Nephron progenitor cell (in vitro differentiated cells): ENCODE measurements at regions not wholly inside any gene's neighbourhood (a gene's known extent, or its start where the extent isn't known, plus 50 kb on each side); places are given as distances from the start of the nearest gene placed in this dataset.
"Not testable (repeated sequence)": the region's sequence is repeated elsewhere in the genome, so short reads cannot be mapped to it uniquely, and the experiment has no call there.

Experiments
- DNase-seq: peaks from one replicate; pipeline ENCODE4 v3.0.0; 2021
- H3K27ac Mint-ChIP-seq: 2 replicates; pipeline ENCODE4 v1.8.0; 2021; ENCODE audit warnings: mild to moderate bottlenecking, moderate library complexity, mixed read lengths
- H3K27me3 Mint-ChIP-seq: 2 replicates; pipeline ENCODE4 v1.8.0; 2021; ENCODE audit warnings: mild to moderate bottlenecking, low read depth, mixed read lengths; ENCODE audit not compliant: poor library complexity
- H3K36me3 Mint-ChIP-seq: 2 replicates; pipeline ENCODE4 v1.8.0; 2021; ENCODE audit warnings: low read depth, mixed read lengths
- H3K4me1 Mint-ChIP-seq: 2 replicates; pipeline ENCODE4 v1.8.0; 2021; ENCODE audit warnings: mixed read lengths
- H3K4me3 Mint-ChIP-seq: 2 replicates; pipeline ENCODE4 v1.8.0; 2021; ENCODE audit warnings: mild to moderate bottlenecking, moderate library complexity, mixed read lengths
- H3K9me3 Mint-ChIP-seq: 2 replicates; pipeline ENCODE4 v1.8.0; 2021; ENCODE audit warnings: mild to moderate bottlenecking, moderate library complexity, mixed read lengths
- CTCF ChIP-seq: fragments of 200-600 bp; sonication (generic); IDR thresholded peaks from 2 replicates; pipeline ENCODE4 v1.5.0; 2021; ENCODE audit warnings: antibody characterized with exemption

- TF ChIP-seq CTCF = no peak
- Mint-ChIP-seq H3K36me3 (no peaks in the 10 kb centered on the region), H3K4me1 (no peaks in the 10 kb centered on the region), H3K27me3 (no peaks in the 10 kb centered on the region), H3K27ac (no peak overlapping the region), H3K9me3 (peaks cover 18% of the 10 kb centered on the region), H3K4me3 (no peak overlapping the region)
- no peak for DNase-seq
These were observed 952.7 kb downstream of the TDRD15 start for GRCh38 chr2:22076454-22076853.

- no peak for TF ChIP-seq CTCF
- no peak overlapping the region for H3K4me3 Mint-ChIP-seq
- H3K9me3 Mint-ChIP-seq = peaks cover 2% of the 10 kb centered on the region
- DNase-seq = no peak
- H3K36me3 Mint-ChIP-seq = no peaks in the 10 kb centered on the region
- H3K27me3 Mint-ChIP-seq = no peaks in the 10 kb centered on the region
- no peaks in the 10 kb centered on the region for H3K4me1 Mint-ChIP-seq
- H3K27ac Mint-ChIP-seq = no peak overlapping the region
These were observed 954.9 kb downstream of the TDRD15 start for GRCh38 chr2:22078701-22079100.

- Mint-ChIP-seq H3K27ac (no peak overlapping the region), H3K36me3 (no peaks in the 10 kb centered on the region), H3K4me3 (no peak overlapping the region), H3K4me1 (no peaks in the 10 kb centered on the region), H3K9me3 (no peaks in the 10 kb centered on the region), H3K27me3 (no peaks in the 10 kb centered on the region)
- TF ChIP-seq CTCF = no peak
- no peak for DNase-seq
These were observed 955.8 kb downstream of the TDRD15 start for GRCh38 chr2:22079583-22079982.

GRCh38 chr2:22086726-22087125, 963.0 kb downstream of the TDRD15 start:
- no peak for TF ChIP-seq CTCF
- Mint-ChIP-seq H3K27ac (no peak overlapping the region), H3K36me3 (no peaks in the 10 kb centered on the region), H3K4me1 (no peaks in the 10 kb centered on the region), H3K4me3 (no peak overlapping the region), H3K27me3 (no peaks in the 10 kb centered on the region), H3K9me3 (peaks cover 10% of the 10 kb centered on the region)
- no peak for DNase-seq

GRCh38 chr2:22103617-22104016, 979.8 kb downstream of the TDRD15 start:
- not testable (repeated sequence) for DNase-seq, H3K4me3 Mint-ChIP-seq, H3K9me3 Mint-ChIP-seq, H3K36me3 Mint-ChIP-seq, H3K4me1 Mint-ChIP-seq, H3K27ac Mint-ChIP-seq, H3K27me3 Mint-ChIP-seq

GRCh38 chr2:22110244-22110651, 986.5 kb downstream of the TDRD15 start:
- no peaks in the 10 kb centered on the region for H3K9me3 Mint-ChIP-seq
- no peak overlapping the region for H3K4me3 Mint-ChIP-seq
- no peaks in the 10 kb centered on the region for H3K36me3 Mint-ChIP-seq
- no peak for TF ChIP-seq CTCF
- no peaks in the 10 kb centered on the region for H3K4me1 Mint-ChIP-seq
- DNase-seq = no peak
- H3K27me3 Mint-ChIP-seq = peaks cover 4% of the 10 kb centered on the region
- H3K27ac Mint-ChIP-seq = no peak overlapping the region
